Posterior vena cava (tissue), 2 donors: ENCODE measurements at regions not wholly inside any gene's neighbourhood (a gene's known extent, or its start where the extent isn't known, plus 50 kb on each side); places are given as distances from the start of the nearest gene placed in this dataset.
"Not testable (repeated sequence)": the region's sequence is repeated elsewhere in the genome, so short reads cannot be mapped to it uniquely, and the experiment has no call there.

Source experiments
- DNase-seq: peaks from one replicate; pipeline ENCODE4 v3.0.0-alpha.2; 2020; ENCODE audit warnings: low spot score
- intact Hi-C, 2 donors: fragments of 100-400 bp; cut with DNase I; formaldehyde crosslinking; loops; one replicate each; pipeline versions ENCODE4 v1.14.1 to v1.14.2; 2022 to 2023
- donor health status: DM: yes; HTN: yes; CAD: no.
- donor health status: DM: yes; HTN: yes; CAD: no.

GRCh38 chr6:2363211-2363610, 117.8 kb upstream of the GMDS start:
- DNase-seq, result no peak
- intact Hi-C loops, result no loop called here

GRCh38 chr6:2361195-2361594, 115.8 kb upstream of the GMDS start:
- intact Hi-C loops, result no loop called here
- no peak for DNase-seq

- no peak for DNase-seq
- intact Hi-C loops, result no loop called here
Observed at GRCh38 chr6:2360716-2361115, 115.3 kb upstream of the GMDS start.

GRCh38 chr6:2360126-2360525, 114.7 kb upstream of the GMDS start:
- intact Hi-C loops, result no loop called here
- DNase-seq, result no peak

GRCh38 chr6:2355150-2355549, 109.7 kb upstream of the GMDS start:
- intact Hi-C loops, result loop anchor here in 1 of 2 donors (10.0 kb wide), 1 partner anchor 750 kb away; the partner anchor contains the start of gene FOXC1
- no peak for DNase-seq

- no peak for DNase-seq
- intact Hi-C loops, result loop anchor here (5.0 to 10.0 kb wide), 2 partner anchors 749 to 752 kb away; partner anchors contain the start of gene FOXC1 (in 1 of the 2)
Observed at GRCh38 chr6:2354138-2354491, 108.7 kb upstream of the GMDS start.

GRCh38 chr6:2353412-2354137, 108.2 kb upstream of the GMDS start:
- intact Hi-C loops, result loop anchor here (5.0 to 10.0 kb wide), 2 partner anchors 749 to 751 kb away; partner anchors contain the start of gene FOXC1 (in 1 of the 2)
- DNase-seq, result no peak

GRCh38 chr6:2351807-2352431, 106.5 kb upstream of the GMDS start:
- no peak for DNase-seq

DNA sequence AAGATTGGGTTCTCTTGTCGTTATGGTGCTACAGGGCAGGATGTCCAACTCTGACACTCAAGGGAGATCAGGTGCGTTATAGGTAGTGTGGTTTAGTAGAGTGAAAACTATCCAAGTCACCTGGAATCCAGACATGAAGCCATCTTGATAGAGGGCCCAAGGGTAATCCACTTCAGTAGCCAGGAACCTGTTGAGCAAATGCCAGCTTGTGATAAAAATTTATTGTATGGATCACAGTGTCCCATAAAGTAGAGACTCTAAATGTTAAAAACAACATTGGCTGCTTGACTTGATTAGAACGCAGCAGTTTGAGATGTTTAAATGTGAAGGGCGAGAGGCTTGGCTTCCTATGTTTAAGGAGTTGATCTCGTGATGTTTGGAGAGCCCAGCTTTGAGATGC, 105.7 kb upstream of the GMDS start:
- no peak for DNase-seq
- intact Hi-C loops, result loop anchor here (5.0 to 10.0 kb wide), 2 partner anchors 746 to 749 kb away; partner anchors contain the start of gene FOXC1 (in 1 of the 2)

More at GRCh38 chr6:2351807-2352431, 106.5 kb upstream of the GMDS start:
- intact Hi-C loops, result loop anchor here (5.0 to 10.0 kb wide), 2 partner anchors 747 to 750 kb away; partner anchors contain the start of gene FOXC1 (in 1 of the 2)

GRCh38 chr6:2346078-2346477, 100.7 kb upstream of the GMDS start:
- intact Hi-C loops, result no loop called here
- no peak for DNase-seq

GRCh38 chr6:2344319-2344905, 99.0 kb upstream of the GMDS start:
- no peak for DNase-seq
- intact Hi-C loops, result no loop called here

GRCh38 chr6:2327591-2327990, 82.2 kb upstream of the GMDS start:
- DNase-seq, result no peak
- intact Hi-C loops, result no loop called here

GRCh38 chr6:2324166-2324953, 79.0 kb upstream of the GMDS start:
- intact Hi-C loops, result no loop called here
- no peak for DNase-seq

DNA sequence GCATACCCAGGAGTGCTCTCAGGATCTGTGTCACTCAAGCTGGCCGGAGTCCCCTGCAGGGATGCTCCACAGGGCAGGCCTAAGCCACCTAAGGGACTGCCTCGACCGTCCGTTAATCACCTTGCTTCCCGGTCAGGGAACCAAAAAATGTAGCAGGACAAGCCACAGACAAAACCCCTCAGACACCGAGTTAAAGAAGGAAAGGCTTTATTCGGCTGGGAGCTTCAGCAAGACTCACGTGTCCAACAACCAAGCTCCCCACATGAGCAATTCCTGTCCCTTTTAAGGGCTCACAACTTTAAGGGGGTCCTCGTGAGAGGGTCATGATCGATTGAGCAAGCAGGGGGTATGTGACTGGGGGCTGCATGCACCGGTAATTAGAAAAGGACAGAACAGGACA, 72.1 kb upstream of the GMDS start:
- intact Hi-C loops, DNase-seq: not testable (repeated sequence)

DNA sequence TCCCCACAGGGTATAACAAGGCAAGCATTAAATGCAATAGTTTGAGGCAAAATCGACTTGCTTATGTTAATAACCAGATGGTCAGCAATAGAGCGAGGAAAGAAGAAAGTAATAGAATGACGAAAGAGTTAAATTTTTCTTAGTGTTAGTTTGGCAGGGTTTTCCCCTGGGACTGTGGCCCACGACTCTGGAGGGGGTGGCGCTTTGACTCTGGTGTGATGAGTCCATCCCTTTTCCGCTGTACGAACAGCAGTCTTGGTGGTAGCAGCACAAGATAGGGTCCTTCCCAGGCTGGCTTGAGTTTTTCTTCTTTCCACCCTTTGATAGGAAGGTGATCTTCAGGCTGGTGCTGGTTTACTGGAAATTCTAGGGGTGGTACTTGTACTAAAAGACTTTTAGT, 69.2 kb upstream of the GMDS start:
- no peak for DNase-seq
- intact Hi-C loops, result no loop called here

DNA sequence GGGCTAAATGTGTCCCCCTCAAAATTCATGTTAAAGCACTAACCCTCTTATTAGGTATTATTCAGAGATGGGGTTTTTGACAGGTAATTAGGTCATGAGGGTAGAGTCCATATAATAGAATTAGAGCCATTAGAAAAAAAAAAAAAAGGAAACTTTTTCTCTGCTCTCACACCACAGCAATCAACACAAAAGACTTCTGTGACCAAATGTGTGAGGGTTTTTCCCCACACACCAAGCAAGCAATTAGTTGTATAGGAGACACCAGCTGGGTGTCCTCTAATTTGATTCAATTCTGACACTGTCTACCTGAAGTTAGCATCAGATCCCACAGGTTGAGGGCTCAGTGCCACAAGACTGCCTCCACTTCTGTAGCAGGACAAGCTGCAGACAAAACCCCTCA, 64.6 kb upstream of the GMDS start:
- no peak for DNase-seq
- intact Hi-C loops, result no loop called here

- intact Hi-C loops, result no loop called here
- DNase-seq, result no peak
Observed at GRCh38 chr6:2309122-2309521, 63.7 kb upstream of the GMDS start.

- intact Hi-C loops, result no loop called here
Observed at GRCh38 chr6:2307799-2308198, 62.4 kb upstream of the GMDS start.

GRCh38 chr6:2305951-2306350, 60.5 kb upstream of the GMDS start:
- intact Hi-C loops, result no loop called here
- no peak for DNase-seq

More at GRCh38 chr6:2307799-2308198, 62.4 kb upstream of the GMDS start:
- no peak for DNase-seq

GRCh38 chr6:2302482-2302881, 57.1 kb upstream of the GMDS start:
- intact Hi-C loops, result not testable (repeated sequence)

More at GRCh38 chr6:2302482-2302881, 57.1 kb upstream of the GMDS start:
- DNase-seq, result not testable (repeated sequence)
